ENCODE measurements at regions not wholly inside any gene's neighbourhood (a gene's known extent, or its start where the extent isn't known, plus 50 kb on each side); places are given as distances from the start of the nearest gene placed in this dataset.
"Not testable (repeated sequence)": the region's sequence is repeated elsewhere in the genome, so short reads cannot be mapped to it uniquely, and the experiment has no call there.

GRCh38 chr19:34620134-34620533 lies 56.8 kb downstream of the SCGB2B2 start:
- TF ChIP-seq, protein P1, sequence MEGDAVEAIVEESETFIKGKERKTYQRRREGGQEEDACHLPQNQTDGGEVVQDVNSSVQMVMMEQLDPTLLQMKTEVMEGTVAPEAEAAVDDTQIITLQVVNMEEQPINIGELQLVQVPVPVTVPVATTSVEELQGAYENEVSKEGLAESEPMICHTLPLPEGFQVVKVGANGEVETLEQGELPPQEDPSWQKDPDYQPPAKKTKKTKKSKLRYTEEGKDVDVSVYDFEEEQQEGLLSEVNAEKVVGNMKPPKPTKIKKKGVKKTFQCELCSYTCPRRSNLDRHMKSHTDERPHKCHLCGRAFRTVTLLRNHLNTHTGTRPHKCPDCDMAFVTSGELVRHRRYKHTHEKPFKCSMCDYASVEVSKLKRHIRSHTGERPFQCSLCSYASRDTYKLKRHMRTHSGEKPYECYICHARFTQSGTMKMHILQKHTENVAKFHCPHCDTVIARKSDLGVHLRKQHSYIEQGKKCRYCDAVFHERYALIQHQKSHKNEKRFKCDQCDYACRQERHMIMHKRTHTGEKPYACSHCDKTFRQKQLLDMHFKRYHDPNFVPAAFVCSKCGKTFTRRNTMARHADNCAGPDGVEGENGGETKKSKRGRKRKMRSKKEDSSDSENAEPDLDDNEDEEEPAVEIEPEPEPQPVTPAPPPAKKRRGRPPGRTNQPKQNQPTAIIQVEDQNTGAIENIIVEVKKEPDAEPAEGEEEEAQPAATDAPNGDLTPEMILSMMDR (IDR thresholded peaks at IDR 0.05; ENCODE audit: low read length), result not testable (repeated sequence)
- not testable (repeated sequence) for TF ChIP-seq EZH2 (optimal IDR thresholded peaks at IDR 0.05; ENCODE audit: low read depth, low read length); EZH2phosphoT487 (IDR thresholded peaks at IDR 0.05; ENCODE audit: low read length)
